Activated gamma-delta T cell treated with anti-CD3 and anti-CD28 coated beads, Interleukin-2, amount 50 U/mL, for 16 hours (primary cell): ENCODE measurements at regions not wholly inside any gene's neighbourhood (a gene's known extent, or its start where the extent isn't known, plus 50 kb on each side); places are given as distances from the start of the nearest gene placed in this dataset.
"Not testable (repeated sequence)": the region's sequence is repeated elsewhere in the genome, so short reads cannot be mapped to it uniquely, and the experiment has no call there.

Source experiments
- DNase-seq: peaks from one replicate; pipeline ENCODE4 v3.0.0-alpha.2; 2020; ENCODE audit warnings: low read depth

GRCh38 chr2:106339609-106340008, 128.6 kb downstream of the RGPD3 start:
- DNase-seq = no peak

GRCh38 chr2:106339132-106339531, 129.1 kb downstream of the RGPD3 start:
- no peak for DNase-seq

GRCh38 chr2:106338043-106338442, 130.2 kb downstream of the RGPD3 start:
- DNase-seq = no peak

- no peak for DNase-seq
Measured at GRCh38 chr2:106336737-106337136, 131.5 kb downstream of the RGPD3 start.

GRCh38 chr2:106336108-106336507, 132.1 kb downstream of the RGPD3 start:
- no peak for DNase-seq

GRCh38 chr2:106334802-106335201, 133.4 kb downstream of the RGPD3 start:
- no peak for DNase-seq

GRCh38 chr2:106333253-106333873, 134.8 kb downstream of the RGPD3 start:
- DNase-seq = not testable (repeated sequence)

- no peak for DNase-seq
Measured at GRCh38 chr2:106332054-106332453, 136.2 kb downstream of the RGPD3 start.

GRCh38 chr2:106330384-106331261, 136.5 kb upstream of the UXS1 start:
- DNase-seq = not testable (repeated sequence)

GRCh38 chr2:106323337-106324013, 129.4 kb upstream of the UXS1 start:
- no peak for DNase-seq

GRCh38 chr2:106322281-106322680, 128.2 kb upstream of the UXS1 start:
- no peak for DNase-seq

- not testable (repeated sequence) for DNase-seq
Measured at GRCh38 chr2:106320439-106320838, 126.3 kb upstream of the UXS1 start.

GRCh38 chr2:106316915-106317314, 122.8 kb upstream of the UXS1 start:
- DNase-seq = no peak

- DNase-seq = no peak
Measured at GRCh38 chr2:106314444-106314843, 120.3 kb upstream of the UXS1 start.

GRCh38 chr2:106311041-106311370, 116.9 kb upstream of the UXS1 start:
- no peak for DNase-seq

GRCh38 chr2:106307860-106308259, 113.8 kb upstream of the UXS1 start:
- no peak for DNase-seq

GRCh38 chr2:106306387-106306786, 112.3 kb upstream of the UXS1 start:
- no peak for DNase-seq

- DNase-seq = no peak
Measured at GRCh38 chr2:106304612-106305184, 110.6 kb upstream of the UXS1 start.

GRCh38 chr2:106299696-106300095, 105.6 kb upstream of the UXS1 start:
- DNase-seq = no peak

GRCh38 chr2:106296182-106296815, 102.2 kb upstream of the UXS1 start:
- no peak for DNase-seq

- no peak for DNase-seq
Measured at GRCh38 chr2:106294182-106294581, 100.1 kb upstream of the UXS1 start.

GRCh38 chr2:106293271-106293783, 99.2 kb upstream of the UXS1 start:
- no peak for DNase-seq
